T-helper 1 cell (primary cell): ENCODE measurements at regions not wholly inside any gene's neighbourhood (a gene's known extent, or its start where the extent isn't known, plus 50 kb on each side); places are given as distances from the start of the nearest gene placed in this dataset.
A peak's percentile ranks its signal among the peaks of the same experiment; 100 is the strongest.
"Not testable (repeated sequence)": the region's sequence is repeated elsewhere in the genome, so short reads cannot be mapped to it uniquely, and the experiment has no call there.

Experiments used
- DNase-seq, 5 donors: peaks; one replicate each; pipeline ENCODE4 v3.0.0-alpha.2; 2012 to 2020

GRCh38 chrX:138923805-138924204 lies 212.3 kb upstream of the FGF13 start:
- no peak for DNase-seq

- no peak for DNase-seq
Observed at GRCh38 chrX:138921031-138921430, 209.5 kb upstream of the FGF13 start.

- no peak for DNase-seq
Observed at GRCh38 chrX:138917781-138918180, 206.3 kb upstream of the FGF13 start.

- DNase-seq: no peak
Observed at GRCh38 chrX:138914767-138915166, 203.2 kb upstream of the FGF13 start.

GRCh38 chrX:138908577-138908976 lies 197.1 kb upstream of the FGF13 start:
- no peak for DNase-seq

- DNase-seq: no peak
Observed at GRCh38 chrX:138897621-138898492, 186.3 kb upstream of the FGF13 start.

GRCh38 chrX:138890491-138890890 lies 179.0 kb upstream of the FGF13 start:
- DNase-seq: no peak

- no peak for DNase-seq
Observed at GRCh38 chrX:138889149-138889548, 177.6 kb upstream of the FGF13 start.

GRCh38 chrX:138886769-138887168 lies 175.3 kb upstream of the FGF13 start:
- no peak for DNase-seq

- DNase-seq: no peak
Observed at GRCh38 chrX:138885886-138886285, 174.4 kb upstream of the FGF13 start.

GRCh38 chrX:138880293-138880692 lies 168.8 kb upstream of the FGF13 start:
- not testable (repeated sequence) for DNase-seq

- no peak for DNase-seq
Observed at GRCh38 chrX:138877746-138878145, 166.2 kb upstream of the FGF13 start.

GRCh38 chrX:138875472-138875871 lies 164.0 kb upstream of the FGF13 start:
- no peak for DNase-seq

- DNase-seq: no peak
Observed at GRCh38 chrX:138874271-138874935, 162.9 kb upstream of the FGF13 start.

GRCh38 chrX:138873640-138874039 lies 162.1 kb upstream of the FGF13 start:
- DNase-seq: not testable (repeated sequence)

GRCh38 chrX:138872537-138872936 lies 161.0 kb upstream of the FGF13 start:
- no peak for DNase-seq

GRCh38 chrX:138871739-138872138 lies 160.2 kb upstream of the FGF13 start:
- DNase-seq: no peak

- no peak for DNase-seq
Observed at GRCh38 chrX:138866643-138867042, 155.1 kb upstream of the FGF13 start.

GRCh38 chrX:138865093-138865649 lies 153.7 kb upstream of the FGF13 start:
- no peak for DNase-seq

- DNase-seq: no peak
Observed at GRCh38 chrX:138859421-138859820, 147.9 kb upstream of the FGF13 start.

GRCh38 chrX:138858951-138859350 lies 147.4 kb upstream of the FGF13 start:
- DNase-seq: peak in 1 of 5 donors; percentile 15

- DNase-seq: peak in 1 of 5 donors; percentile 18
Observed at GRCh38 chrX:138858438-138858837, 146.9 kb upstream of the FGF13 start.

GRCh38 chrX:138856881-138857604 lies 145.5 kb upstream of the FGF13 start:
- no peak for DNase-seq
